ENCODE measurements at regions not wholly inside any gene's neighbourhood (a gene's known extent, or its start where the extent isn't known, plus 50 kb on each side); places are given as distances from the start of the nearest gene placed in this dataset.

DNA sequence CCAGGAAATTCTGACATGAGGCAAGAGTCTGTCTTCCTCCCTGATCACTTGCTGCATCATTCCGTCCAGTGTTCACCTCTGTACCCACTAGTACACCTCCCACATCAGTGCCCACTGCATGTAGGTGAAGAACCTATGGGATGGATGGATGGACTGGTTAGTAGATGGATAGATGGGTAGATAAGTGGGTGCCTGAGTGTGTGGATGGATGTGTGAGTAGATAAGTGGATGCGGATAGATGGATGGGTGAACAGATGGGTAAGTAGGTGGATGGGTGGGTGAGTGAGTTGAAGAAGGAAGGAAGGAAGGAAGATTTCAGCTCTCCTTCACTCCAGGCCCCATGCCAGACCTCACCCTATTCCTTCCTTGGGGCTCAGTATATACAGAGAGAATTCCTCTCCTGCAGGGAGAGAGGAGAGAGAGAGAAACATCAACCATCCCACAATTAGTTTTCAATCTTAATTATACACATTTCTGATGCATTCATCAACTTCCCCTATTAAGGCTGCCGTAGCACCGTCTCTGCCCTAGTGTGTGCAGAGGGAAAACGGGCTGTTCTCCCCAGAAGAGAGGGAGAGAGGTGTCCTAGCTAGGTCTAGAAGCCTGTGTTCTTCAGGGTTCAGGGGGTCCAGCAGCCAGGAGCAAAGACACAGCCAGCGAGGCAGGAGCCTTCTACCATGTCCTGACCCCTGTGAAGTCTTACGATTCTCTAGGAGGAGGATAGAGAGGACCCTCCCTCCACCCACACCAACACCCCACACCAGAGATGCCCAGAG, 125.3 kb downstream of the BUD13 start:
- TF ChIP-seq, protein P1, sequence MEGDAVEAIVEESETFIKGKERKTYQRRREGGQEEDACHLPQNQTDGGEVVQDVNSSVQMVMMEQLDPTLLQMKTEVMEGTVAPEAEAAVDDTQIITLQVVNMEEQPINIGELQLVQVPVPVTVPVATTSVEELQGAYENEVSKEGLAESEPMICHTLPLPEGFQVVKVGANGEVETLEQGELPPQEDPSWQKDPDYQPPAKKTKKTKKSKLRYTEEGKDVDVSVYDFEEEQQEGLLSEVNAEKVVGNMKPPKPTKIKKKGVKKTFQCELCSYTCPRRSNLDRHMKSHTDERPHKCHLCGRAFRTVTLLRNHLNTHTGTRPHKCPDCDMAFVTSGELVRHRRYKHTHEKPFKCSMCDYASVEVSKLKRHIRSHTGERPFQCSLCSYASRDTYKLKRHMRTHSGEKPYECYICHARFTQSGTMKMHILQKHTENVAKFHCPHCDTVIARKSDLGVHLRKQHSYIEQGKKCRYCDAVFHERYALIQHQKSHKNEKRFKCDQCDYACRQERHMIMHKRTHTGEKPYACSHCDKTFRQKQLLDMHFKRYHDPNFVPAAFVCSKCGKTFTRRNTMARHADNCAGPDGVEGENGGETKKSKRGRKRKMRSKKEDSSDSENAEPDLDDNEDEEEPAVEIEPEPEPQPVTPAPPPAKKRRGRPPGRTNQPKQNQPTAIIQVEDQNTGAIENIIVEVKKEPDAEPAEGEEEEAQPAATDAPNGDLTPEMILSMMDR (conservative IDR thresholded peaks at IDR 0.05; ENCODE audit: low read depth in 2 of 2): no peak
- TF ChIP-seq POLR2AphosphoS5 (IDR thresholded peaks at IDR 0.05; ENCODE audit: low read depth): no peak
- no peak for TF ChIP-seq ZNF331 (CRISPR knock-in tag; IDR thresholded peaks at IDR 0.05; ENCODE audit: low read depth)
- no peak for TF ChIP-seq JUNB (IDR thresholded peaks at IDR 0.05; ENCODE audit: unreplicated experiment)
- TF ChIP-seq, protein P2, sequence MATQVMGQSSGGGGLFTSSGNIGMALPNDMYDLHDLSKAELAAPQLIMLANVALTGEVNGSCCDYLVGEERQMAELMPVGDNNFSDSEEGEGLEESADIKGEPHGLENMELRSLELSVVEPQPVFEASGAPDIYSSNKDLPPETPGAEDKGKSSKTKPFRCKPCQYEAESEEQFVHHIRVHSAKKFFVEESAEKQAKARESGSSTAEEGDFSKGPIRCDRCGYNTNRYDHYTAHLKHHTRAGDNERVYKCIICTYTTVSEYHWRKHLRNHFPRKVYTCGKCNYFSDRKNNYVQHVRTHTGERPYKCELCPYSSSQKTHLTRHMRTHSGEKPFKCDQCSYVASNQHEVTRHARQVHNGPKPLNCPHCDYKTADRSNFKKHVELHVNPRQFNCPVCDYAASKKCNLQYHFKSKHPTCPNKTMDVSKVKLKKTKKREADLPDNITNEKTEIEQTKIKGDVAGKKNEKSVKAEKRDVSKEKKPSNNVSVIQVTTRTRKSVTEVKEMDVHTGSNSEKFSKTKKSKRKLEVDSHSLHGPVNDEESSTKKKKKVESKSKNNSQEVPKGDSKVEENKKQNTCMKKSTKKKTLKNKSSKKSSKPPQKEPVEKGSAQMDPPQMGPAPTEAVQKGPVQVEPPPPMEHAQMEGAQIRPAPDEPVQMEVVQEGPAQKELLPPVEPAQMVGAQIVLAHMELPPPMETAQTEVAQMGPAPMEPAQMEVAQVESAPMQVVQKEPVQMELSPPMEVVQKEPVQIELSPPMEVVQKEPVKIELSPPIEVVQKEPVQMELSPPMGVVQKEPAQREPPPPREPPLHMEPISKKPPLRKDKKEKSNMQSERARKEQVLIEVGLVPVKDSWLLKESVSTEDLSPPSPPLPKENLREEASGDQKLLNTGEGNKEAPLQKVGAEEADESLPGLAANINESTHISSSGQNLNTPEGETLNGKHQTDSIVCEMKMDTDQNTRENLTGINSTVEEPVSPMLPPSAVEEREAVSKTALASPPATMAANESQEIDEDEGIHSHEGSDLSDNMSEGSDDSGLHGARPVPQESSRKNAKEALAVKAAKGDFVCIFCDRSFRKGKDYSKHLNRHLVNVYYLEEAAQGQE (IDR thresholded peaks at IDR 0.05; ENCODE audit: unreplicated experiment): no peak
- TF ChIP-seq EZH2phosphoT487 (IDR thresholded peaks at IDR 0.05; ENCODE audit: unreplicated experiment): no peak
- no peak for TF ChIP-seq CREB1 (CRISPR knock-in tag; IDR thresholded peaks at IDR 0.05; ENCODE audit: low read depth)
- no peak for TF ChIP-seq EZH2 (IDR thresholded peaks at IDR 0.05; ENCODE audit: low read depth, unreplicated experiment)
